ENCODE measurements at regions not wholly inside any gene's neighbourhood (a gene's known extent, or its start where the extent isn't known, plus 50 kb on each side); places are given as distances from the start of the nearest gene placed in this dataset.

DNA sequence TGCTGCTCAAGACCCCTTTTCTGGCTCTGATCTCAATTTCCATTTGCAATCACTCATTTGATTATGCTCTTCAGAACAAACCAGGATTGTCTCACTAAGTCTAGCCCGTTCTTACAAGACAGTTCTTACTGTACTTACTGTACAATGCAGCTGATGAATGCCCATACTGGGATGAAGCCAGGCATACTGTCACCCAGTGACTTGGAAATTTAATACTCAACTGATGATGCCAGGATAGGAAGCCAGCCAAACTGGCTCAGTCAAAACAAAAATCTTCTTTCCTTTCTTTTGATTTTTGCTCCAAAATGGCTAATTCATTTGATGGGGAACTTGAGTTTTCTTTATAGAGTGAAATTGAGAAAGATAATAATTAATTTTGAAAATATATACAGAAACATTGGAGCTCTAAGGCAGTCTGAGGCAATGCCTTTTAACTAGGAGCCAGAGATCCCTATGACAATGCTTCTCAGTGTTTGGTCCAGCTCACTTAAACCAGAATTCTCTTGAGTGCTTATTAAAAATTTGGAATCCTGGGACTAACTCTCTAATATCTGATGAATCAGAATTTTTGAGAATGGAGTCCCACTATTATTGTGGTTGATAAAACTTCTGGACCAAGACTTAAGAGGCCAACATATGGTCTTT is 265.6 kb upstream of the THBS1 start:
- Histone ChIP-seq H3K27ac (ENCODE audit: low read depth in 1 of 2, low read length in 1 of 2) (no peak overlapping the region), H3K4me3 (no peak overlapping the region), H3K9ac (ENCODE audit: insufficient read depth in 1 of 2, low read length in 2 of 2) (no peak overlapping the region), H3K9me3 (ENCODE audit: control insufficient read depth in 4 of 4, insufficient read depth in 3 of 4, low read length in 3 of 4) (peaks cover 0 to 3% (median 2%) of the 10 kb centered on the region in 4 donors), H3K4me1 (ENCODE audit: control insufficient read depth in 5 of 5, insufficient read depth in 5 of 5, low read length in 5 of 5) (peaks cover 0 to 3% (median 0%) of the 10 kb centered on the region in 5 donors), H3K27me3 (ENCODE audit: control insufficient read depth in 3 of 3, insufficient read depth in 3 of 3, low read length in 2 of 3) (no peaks in the 10 kb centered on the region), H3K36me3 (ENCODE audit: control insufficient read depth in 4 of 4, insufficient read depth in 4 of 4, low read length in 4 of 4) (no peaks in the 10 kb centered on the region)
- DNase-seq = peak in 2 of 3 donors; percentile 21 to 65
- TF ChIP-seq CTCF (IDR thresholded peaks at IDR 0.05; ENCODE audit: control extremely low read depth, extremely low read depth) = no peak
- 84 to 92% methylated on average over 1 of the region's 1 CpG for WGBS, 2 donors
- no peak for ATAC-seq (ENCODE audit: insufficient read depth, low FRiP score)

DNA sequence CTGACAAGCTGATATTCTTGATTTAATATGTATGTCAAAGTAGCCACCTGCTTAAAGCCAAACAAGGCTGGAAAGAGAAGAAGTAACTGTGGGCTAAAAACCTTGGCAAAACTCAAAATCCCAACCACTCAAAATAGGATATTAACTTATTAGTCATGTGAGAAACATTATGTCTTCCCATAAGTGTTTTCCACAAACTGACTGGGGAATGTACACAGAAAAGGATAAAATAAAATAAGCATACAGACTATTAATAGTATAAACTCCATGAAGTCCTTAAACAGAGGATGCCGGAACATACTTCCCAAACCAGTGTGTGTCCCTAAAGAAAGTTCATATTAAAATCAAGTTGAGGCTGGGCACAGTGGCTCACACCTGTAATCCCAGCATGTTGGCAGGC is 263.7 kb upstream of the THBS1 start:
- no peaks in the 10 kb centered on the region for H3K36me3 ChIP-seq (ENCODE audit: control insufficient read depth in 4 of 4, insufficient read depth in 4 of 4, low read length in 4 of 4)
- H3K9ac ChIP-seq (ENCODE audit: insufficient read depth in 1 of 2, low read length in 2 of 2) = no peak overlapping the region
- peaks cover 0 to 6% (median 3%) of the 10 kb centered on the region in 4 donors for H3K9me3 ChIP-seq (ENCODE audit: control insufficient read depth in 4 of 4, insufficient read depth in 3 of 4, low read length in 3 of 4)
- no peak overlapping the region for H3K27ac ChIP-seq (ENCODE audit: low read depth in 1 of 2, low read length in 1 of 2)
- H3K4me1 ChIP-seq (ENCODE audit: control insufficient read depth in 5 of 5, insufficient read depth in 5 of 5, low read length in 5 of 5) = peaks cover 0 to 3% (median 0%) of the 10 kb centered on the region in 5 donors
- no peaks in the 10 kb centered on the region for H3K27me3 ChIP-seq (ENCODE audit: control insufficient read depth in 3 of 3, insufficient read depth in 3 of 3, low read length in 2 of 3)
- WGBS, 2 donors = 88 to 91% methylated on average over 1 of the region's 1 CpG
- no peak for TF ChIP-seq CTCF (IDR thresholded peaks at IDR 0.05; ENCODE audit: control extremely low read depth, extremely low read depth)
- DNase-seq (no peak), ATAC-seq (ENCODE audit: insufficient read depth, low FRiP score) (no peak)
- H3K4me3 ChIP-seq = no peak overlapping the region

DNA sequence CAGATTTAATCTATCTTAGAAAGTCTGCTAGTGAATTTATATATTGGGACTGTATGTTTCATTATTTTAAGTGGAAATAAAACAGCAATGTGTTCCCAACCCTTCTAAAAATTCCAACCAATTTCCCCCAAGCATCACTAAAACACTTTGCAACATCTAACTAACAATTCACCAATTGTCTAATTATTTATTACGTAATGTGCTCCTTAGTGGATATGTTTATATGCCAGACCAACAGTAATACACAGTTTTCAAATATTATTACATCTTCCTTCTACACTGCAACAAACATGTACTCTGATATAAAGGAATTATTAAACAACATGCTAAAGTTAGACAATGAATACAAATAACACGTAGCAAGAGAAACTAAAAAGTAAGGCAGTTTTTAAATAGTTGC is 262.6 kb upstream of the THBS1 start:
- no peak for TF ChIP-seq CTCF (IDR thresholded peaks at IDR 0.05; ENCODE audit: control extremely low read depth, extremely low read depth)
- no peaks in the 10 kb centered on the region for H3K27me3 ChIP-seq (ENCODE audit: control insufficient read depth in 3 of 3, insufficient read depth in 3 of 3, low read length in 2 of 3)
- no peak overlapping the region for H3K27ac ChIP-seq (ENCODE audit: low read depth in 1 of 2, low read length in 1 of 2)
- ATAC-seq (ENCODE audit: insufficient read depth, low FRiP score) = no peak
- no peaks in the 10 kb centered on the region for H3K36me3 ChIP-seq (ENCODE audit: control insufficient read depth in 4 of 4, insufficient read depth in 4 of 4, low read length in 4 of 4)
- H3K9me3 ChIP-seq (ENCODE audit: control insufficient read depth in 4 of 4, insufficient read depth in 3 of 4, low read length in 3 of 4) = peaks cover 0 to 6% (median 3%) of the 10 kb centered on the region in 4 donors
- no peak overlapping the region for H3K4me3 ChIP-seq
- peaks cover 0 to 3% (median 0%) of the 10 kb centered on the region in 5 donors for H3K4me1 ChIP-seq (ENCODE audit: control insufficient read depth in 5 of 5, insufficient read depth in 5 of 5, low read length in 5 of 5)
- DNase-seq = no peak
- H3K9ac ChIP-seq (ENCODE audit: insufficient read depth in 1 of 2, low read length in 2 of 2) = no peak overlapping the region
- WGBS, 2 donors = 84 to 91% methylated on average over 2 of the region's 2 CpGs

- no peak for TF ChIP-seq CTCF (IDR thresholded peaks at IDR 0.05; ENCODE audit: control extremely low read depth, extremely low read depth)
- H3K4me1 ChIP-seq (ENCODE audit: control insufficient read depth in 5 of 5, insufficient read depth in 5 of 5, low read length in 5 of 5) = peaks cover 0 to under 1% (median 0%) of the 10 kb centered on the region in 5 donors
- peaks cover 0 to 6% (median 3%) of the 10 kb centered on the region in 4 donors for H3K9me3 ChIP-seq (ENCODE audit: control insufficient read depth in 4 of 4, insufficient read depth in 3 of 4, low read length in 3 of 4)
- H3K27me3 ChIP-seq (ENCODE audit: control insufficient read depth in 3 of 3, insufficient read depth in 3 of 3, low read length in 2 of 3) = no peaks in the 10 kb centered on the region
- no peak overlapping the region for H3K9ac ChIP-seq (ENCODE audit: insufficient read depth in 1 of 2, low read length in 2 of 2)
- ATAC-seq (ENCODE audit: insufficient read depth, low FRiP score) (no peak), DNase-seq (no peak)
- no peak overlapping the region for H3K27ac ChIP-seq (ENCODE audit: low read depth in 1 of 2, low read length in 1 of 2)
- H3K4me3 ChIP-seq = no peak overlapping the region
- no peaks in the 10 kb centered on the region for H3K36me3 ChIP-seq (ENCODE audit: control insufficient read depth in 4 of 4, insufficient read depth in 4 of 4, low read length in 4 of 4)
Measured at GRCh38 chr15:39320355-39320754, 260.5 kb upstream of the THBS1 start.
